ENCODE measurements at regions not wholly inside any gene's neighbourhood (a gene's known extent, or its start where the extent isn't known, plus 50 kb on each side); places are given as distances from the start of the nearest gene placed in this dataset.

GRCh38 chr21:17396948-17397347, 115.9 kb upstream of the CXADR start:
- TF ChIP-seq POLR2A (IDR thresholded peaks at IDR 0.05) (no peak), CTCF (IDR thresholded peaks at IDR 0.05 in 4 of 5, conservative IDR thresholded peaks at IDR 0.05 in 1 of 5) (no peak)

Measured in gastrocnemius medialis (tissue), 4 donors.